NCI-H345 treated with DMSO at 0.1 percent for 48 hours (cell line): ENCODE measurements at regions not wholly inside any gene's neighbourhood (a gene's known extent, or its start where the extent isn't known, plus 50 kb on each side); places are given as distances from the start of the nearest gene placed in this dataset.

Source experiments
- DNase-seq: peaks from one replicate; lab custom pipeline; 2025; ENCODE audit not compliant: unreplicated experiment; lab: John Stamatoyannopoulos, UW

DNA sequence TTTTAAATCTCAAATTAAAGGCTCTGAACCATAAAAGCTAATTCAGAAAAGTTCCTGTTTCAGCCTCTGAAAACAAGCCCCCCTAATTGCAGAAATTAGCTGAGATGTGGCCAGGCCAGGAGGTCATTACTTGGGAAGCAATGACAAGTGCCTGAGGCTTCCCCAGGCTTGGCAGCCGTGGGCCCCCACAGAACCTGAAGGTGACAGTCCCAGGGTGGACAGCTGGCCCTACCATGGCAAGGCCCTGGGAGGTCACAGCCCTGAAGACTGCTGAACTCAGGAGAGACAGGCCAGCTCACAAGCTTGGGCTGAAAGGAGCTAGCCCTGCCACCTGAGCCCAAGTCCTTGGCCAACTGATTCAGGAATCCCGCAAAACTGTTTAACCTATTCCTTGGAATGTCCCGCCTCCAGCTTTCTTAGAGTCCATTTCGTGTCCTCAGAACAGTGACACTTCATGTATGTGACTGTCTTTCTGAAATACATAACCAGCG lies 54.3 kb upstream of the PKDCC start:
- no peak for DNase-seq

DNA sequence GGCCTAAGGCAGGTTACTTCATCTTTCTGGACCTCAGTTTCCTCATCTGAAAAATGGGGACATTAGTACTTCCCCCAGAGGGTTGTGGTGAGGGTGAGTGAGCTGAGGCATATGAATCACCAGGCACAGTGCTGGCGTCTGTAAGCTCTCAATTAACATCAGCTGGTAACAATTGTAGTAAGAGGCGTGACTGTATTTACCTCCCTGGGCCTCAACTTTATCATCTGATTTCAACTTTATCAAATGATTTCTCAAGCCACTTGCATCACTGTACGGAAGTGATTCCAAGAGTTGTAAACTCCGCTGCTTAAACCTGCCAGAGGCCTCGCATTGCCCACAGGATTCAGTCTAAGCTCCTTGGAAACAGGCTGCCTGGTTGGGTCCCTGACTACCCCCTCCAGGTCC lies 53.6 kb upstream of the PKDCC start:
- no peak for DNase-seq

DNA sequence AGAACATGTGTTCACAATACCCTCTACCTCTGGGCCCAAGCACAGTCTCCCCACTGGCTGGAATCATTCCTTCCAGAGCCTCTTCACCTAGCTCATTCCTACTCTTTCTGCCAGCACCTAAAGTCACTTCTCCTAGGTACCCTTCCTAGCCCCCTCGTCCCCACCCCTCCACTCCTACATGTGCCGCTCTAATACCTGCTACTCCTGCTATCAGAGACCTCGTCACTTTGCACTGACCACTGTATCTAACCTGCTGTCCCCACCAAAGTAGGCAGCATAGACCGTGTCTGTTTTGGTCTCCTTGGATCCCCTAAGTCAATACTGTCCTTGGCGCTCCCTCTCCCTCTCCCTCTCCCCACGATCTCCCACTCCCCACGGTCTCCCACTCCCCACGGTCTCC lies 53.2 kb upstream of the PKDCC start:
- DNase-seq, result no peak

DNA sequence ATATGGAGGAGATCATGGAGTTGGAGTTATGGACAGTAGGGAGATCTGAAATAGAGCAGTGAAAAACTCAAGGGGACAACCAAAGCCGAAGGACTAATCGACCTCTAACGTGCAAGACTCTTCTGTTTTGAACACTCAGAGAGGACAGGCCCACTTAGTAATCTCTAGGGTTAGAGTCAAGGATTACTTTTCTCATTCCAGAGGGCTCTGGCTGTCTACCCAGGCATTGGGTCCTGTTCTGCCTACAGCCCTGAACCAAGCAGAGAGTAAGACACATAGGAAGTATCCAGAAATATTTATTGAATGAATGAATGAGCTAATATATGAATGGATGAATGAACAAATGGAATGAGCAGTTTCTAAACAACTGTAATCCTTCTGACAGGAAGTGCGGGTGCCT lies 50.3 kb upstream of the PKDCC start:
- DNase-seq, result no peak
